Stimulated activated CD8-positive, alpha-beta memory T cell treated with anti-CD3 and anti-CD28 coated beads, Interleukin-2, amount 100 ng/mL, for 1 hour (primary cell): ENCODE measurements at regions not wholly inside any gene's neighbourhood (a gene's known extent, or its start where the extent isn't known, plus 50 kb on each side); places are given as distances from the start of the nearest gene placed in this dataset.
"Not testable (repeated sequence)": the region's sequence is repeated elsewhere in the genome, so short reads cannot be mapped to it uniquely, and the experiment has no call there.

Experiments
- DNase-seq, 2 donors: peaks; one replicate each; pipeline ENCODE4 v3.0.0-alpha.2; 2020; ENCODE audit warnings: low read depth in 2 of 2

GRCh38 chr7:65453341-65454030 lies 79.8 kb downstream of the ZNF92 start:
- no peak for DNase-seq

- DNase-seq, result no peak
These were observed 80.8 kb downstream of the ZNF92 start for GRCh38 chr7:65454469-65454868.

GRCh38 chr7:65455050-65455449 lies 81.4 kb downstream of the ZNF92 start:
- DNase-seq, result not testable (repeated sequence)

GRCh38 chr7:65457705-65458104 lies 84.0 kb downstream of the ZNF92 start:
- no peak for DNase-seq

GRCh38 chr7:65459438-65459837 lies 85.8 kb downstream of the ZNF92 start:
- no peak for DNase-seq

GRCh38 chr7:65462148-65462716 lies 88.6 kb downstream of the ZNF92 start:
- no peak for DNase-seq

GRCh38 chr7:65463184-65463583 lies 89.5 kb downstream of the ZNF92 start:
- DNase-seq, result no peak

- DNase-seq, result not testable (repeated sequence)
These were observed 96.4 kb downstream of the ZNF92 start for GRCh38 chr7:65469919-65470558.

GRCh38 chr7:65471587-65471986 lies 97.9 kb downstream of the ZNF92 start:
- no peak for DNase-seq

- no peak for DNase-seq
These were observed 101.5 kb downstream of the ZNF92 start for GRCh38 chr7:65475040-65475726.

- peak in 1 of 2 donors; percentile 5 for DNase-seq
These were observed 102.2 kb downstream of the ZNF92 start for GRCh38 chr7:65475734-65476319.

GRCh38 chr7:65477326-65477725 lies 103.7 kb downstream of the ZNF92 start:
- no peak for DNase-seq

- DNase-seq, result no peak
These were observed 115.7 kb downstream of the ZNF92 start for GRCh38 chr7:65489260-65489767.

- DNase-seq, result not testable (repeated sequence)
These were observed 123.0 kb downstream of the ZNF92 start for GRCh38 chr7:65496697-65497096.

GRCh38 chr7:65503434-65504152 lies 129.9 kb downstream of the ZNF92 start:
- DNase-seq, result no peak

- not testable (repeated sequence) for DNase-seq
These were observed 131.1 kb downstream of the ZNF92 start for GRCh38 chr7:65504504-65505319.

GRCh38 chr7:65505320-65505633 lies 131.6 kb downstream of the ZNF92 start:
- not testable (repeated sequence) for DNase-seq

GRCh38 chr7:65508581-65509367 lies 135.1 kb downstream of the ZNF92 start:
- DNase-seq, result not testable (repeated sequence)

GRCh38 chr7:65509368-65510186 lies 135.9 kb downstream of the ZNF92 start:
- no peak for DNase-seq
